DOHH2 (cell line): ENCODE measurements at regions not wholly inside any gene's neighbourhood (a gene's known extent, or its start where the extent isn't known, plus 50 kb on each side); places are given as distances from the start of the nearest gene placed in this dataset.

Experiments
- CTCF ChIP-seq: fragments of 200-600 bp; sonication (generic); IDR thresholded peaks from one replicate; pipeline ENCODE4 v1.5.1; 2014; ENCODE audit warnings: antibody characterized with exemption, mild to moderate bottlenecking, low read depth, low read length; ENCODE audit not compliant: poor library complexity, severe bottlenecking
- EZH2phosphoT487 ChIP-seq: fragments of 200-600 bp; sonication (generic); IDR thresholded peaks from 2 replicates; pipeline ENCODE4 v1.6.1; 2017; ENCODE audit warnings: borderline replicate concordance, mild to moderate bottlenecking, antibody characterized with exemption, low read length, moderate library complexity, mixed read lengths

DNA sequence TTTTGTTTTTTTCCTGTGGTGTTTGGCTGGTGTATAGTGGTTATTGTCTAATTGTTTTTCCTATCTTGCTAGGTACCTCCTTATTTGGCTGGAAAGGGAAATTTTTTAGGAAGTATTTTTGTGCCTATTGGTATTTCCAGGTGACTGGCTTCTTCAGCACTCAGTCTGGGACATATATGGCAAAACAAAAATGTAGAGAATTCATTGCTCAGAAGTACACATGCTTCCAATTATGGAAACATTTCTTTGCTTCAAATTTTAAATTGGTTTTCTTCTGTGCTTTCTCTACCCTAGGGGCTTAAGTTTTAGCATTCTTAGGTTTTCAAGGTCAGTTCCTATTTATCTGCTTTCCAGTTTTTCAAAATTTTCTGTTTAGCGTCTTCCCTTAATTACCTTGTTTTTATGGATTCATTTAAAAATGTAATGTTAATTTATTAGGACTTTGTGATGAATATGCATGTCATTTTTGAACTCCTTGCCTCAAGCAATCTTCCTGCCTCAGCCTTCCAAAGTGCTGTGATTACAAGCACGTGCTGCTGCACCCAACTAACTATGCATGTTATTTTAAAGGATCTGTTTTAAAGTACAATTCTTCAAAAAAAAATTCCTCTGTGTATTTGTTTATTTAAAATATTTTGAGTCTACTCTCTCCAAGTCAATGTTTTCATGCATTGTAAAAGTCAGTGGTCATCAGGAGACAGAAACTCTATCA lies 231.9 kb upstream of the DPPA4 start:
- TF ChIP-seq EZH2phosphoT487 (no peak), CTCF (no peak)
